Epidermal melanocyte (primary cell): ENCODE measurements at regions not wholly inside any gene's neighbourhood (a gene's known extent, or its start where the extent isn't known, plus 50 kb on each side); places are given as distances from the start of the nearest gene placed in this dataset.

Experiments
- DNase-seq: peaks from one replicate; pipeline ENCODE4 v3.0.0; 2011; ENCODE audit warnings: low spot score; ENCODE audit not compliant: insufficient read length

DNA sequence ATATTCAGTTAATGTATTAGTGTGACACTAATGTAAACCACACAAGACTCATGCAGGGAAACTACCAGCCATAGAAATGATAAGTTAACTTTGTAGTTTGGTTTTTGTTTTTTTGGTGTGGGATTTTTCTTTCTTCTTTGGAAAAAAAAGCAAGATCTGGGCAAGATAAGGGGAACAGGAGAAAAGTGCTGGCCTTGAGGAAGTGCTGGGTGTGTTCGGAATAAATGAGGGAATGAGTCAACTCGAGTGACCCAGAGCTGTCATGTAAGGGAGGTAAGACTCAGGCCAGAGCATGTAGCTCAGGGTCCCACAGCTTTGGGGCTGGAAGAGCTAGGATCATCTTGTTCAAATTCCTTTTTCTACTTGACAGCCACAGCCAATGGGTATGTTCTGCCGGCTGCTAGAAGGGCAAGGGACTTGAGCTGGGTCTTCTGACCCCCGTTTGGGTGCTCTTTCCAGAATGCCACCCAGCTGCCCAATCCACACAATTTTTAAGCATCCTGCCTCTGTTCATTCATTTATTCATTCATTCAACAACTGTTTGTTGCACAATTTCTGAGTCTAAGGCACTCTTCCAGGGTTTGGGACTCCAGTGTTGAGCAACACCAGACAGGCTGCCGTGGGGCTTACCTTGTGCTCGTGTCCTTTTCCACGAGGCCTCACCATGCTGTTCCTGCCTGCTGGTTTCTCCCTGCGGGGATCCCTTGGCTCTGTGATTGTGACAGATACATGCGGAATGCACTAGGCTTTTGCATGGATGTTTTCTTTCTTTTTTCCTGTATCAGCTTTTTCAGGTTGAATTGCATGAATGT is 54.5 kb downstream of the CLDN34 start:
- DNase-seq: no peak

GRCh38 chrX:10022273-10022541 is 55.0 kb downstream of the CLDN34 start:
- no peak for DNase-seq

DNA sequence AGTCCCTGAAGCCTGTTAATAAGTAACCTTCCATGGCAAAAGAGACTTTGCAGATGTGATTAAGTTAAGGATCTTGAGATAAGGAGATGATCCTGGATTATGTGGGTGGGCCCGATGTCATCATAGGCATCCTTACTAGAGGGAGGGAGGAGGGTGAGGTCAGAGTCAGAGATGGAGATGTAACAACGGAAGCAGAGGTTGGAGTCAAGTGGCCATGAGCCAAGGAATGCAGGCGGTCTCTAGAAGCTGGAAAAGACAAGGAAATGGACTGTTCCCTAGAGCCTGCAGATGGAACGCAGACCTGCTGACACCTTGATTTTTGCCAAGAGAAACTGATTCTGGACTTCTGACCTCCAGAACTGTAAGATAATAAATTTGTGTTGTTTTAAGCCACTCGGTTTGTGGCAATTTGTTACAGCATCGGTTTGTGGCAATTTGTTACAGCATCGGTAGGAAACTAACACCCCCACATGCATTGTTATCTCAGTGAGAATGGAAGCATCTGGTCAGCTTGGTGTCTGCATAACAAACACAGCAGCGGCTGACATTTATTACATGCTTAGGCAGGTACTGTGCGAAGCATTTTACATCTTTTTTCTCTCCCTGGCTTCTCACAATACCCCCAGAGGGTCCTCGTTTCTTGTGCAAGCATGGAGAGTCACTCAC is 55.6 kb downstream of the CLDN34 start:
- DNase-seq: no peak

- DNase-seq: no peak
Measured at GRCh38 chrX:10023821-10024220, 56.7 kb downstream of the CLDN34 start.

GRCh38 chrX:10025742-10026493 is 58.8 kb downstream of the CLDN34 start:
- DNase-seq: no peak

DNA sequence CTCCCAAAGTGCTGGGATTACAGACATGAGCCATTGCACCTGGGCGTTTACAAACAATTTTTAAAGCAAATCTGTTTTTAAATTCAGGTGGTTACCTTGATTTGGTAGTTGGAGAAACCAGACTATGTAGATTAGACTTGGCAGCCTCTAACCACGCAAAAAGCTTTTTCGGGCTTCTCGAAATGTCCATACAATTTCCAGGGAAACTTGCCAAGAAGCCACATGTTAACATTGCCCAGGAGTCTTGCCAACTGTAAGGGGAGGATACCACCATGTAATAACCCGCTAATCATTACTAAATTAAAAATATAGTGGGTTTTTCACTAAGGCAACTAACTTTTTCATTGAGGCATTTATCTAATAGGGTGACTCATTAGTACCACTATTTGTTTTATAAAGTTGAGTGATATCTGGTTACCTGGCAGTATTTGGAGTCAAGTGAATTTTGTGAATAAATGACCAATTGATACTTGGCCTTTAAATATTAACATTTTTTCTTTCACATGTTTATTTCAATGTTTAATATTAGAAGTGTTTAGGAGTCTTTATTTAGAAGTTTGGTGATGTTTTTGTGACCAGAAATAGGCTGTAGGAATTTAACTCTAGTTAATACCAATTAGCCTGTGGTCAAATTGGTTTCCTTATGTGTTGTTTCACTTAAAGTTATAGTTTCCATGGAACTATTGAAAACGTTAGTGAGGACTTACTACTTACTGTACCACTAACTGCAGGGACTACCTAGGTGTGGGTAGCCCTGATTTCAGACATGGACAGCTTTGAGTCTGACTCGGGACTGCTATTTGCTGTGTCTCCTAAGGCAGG is 61.3 kb downstream of the CLDN34 start:
- DNase-seq: no peak

- DNase-seq: no peak
Measured at GRCh38 chrX:10030570-10030969, 63.4 kb downstream of the CLDN34 start.

- DNase-seq: no peak
Measured at GRCh38 chrX:10031746-10032145, 64.6 kb downstream of the CLDN34 start.

GRCh38 chrX:10032147-10032546 is 65.0 kb downstream of the CLDN34 start:
- DNase-seq: no peak

DNA sequence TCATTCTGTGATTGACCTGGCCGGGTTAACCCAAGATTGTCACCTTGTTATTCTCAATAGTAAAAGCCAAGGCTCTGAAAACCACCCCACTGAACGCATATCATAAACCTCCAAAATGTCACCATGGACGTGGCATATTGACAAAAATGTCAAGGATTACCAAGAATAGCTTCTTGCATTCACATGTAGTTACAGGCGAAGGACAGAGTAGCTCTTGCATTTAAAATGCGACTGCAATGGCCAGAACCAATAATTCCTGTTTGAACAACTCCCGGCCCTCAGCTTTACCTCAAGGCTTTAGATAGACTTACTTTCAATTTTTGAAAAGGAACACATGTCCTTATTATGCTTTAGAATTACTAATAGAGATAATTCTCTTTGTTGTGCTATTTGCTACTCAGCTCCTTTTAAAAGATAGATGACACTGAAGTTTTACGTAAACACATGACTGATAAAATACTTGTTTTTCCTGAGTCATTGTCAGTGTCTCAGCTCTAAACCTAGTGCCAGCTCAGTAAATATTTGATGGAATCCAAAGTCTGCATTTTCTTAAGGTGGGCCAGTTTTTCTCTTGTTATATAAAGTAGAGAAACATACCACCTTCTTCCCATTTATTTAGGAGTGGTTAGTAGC is 66.3 kb downstream of the CLDN34 start:
- no peak for DNase-seq

- no peak for DNase-seq
Measured at GRCh38 chrX:10034740-10035260, 67.6 kb downstream of the CLDN34 start.

- DNase-seq: no peak
Measured at GRCh38 chrX:10038585-10038984, 71.4 kb downstream of the CLDN34 start.

GRCh38 chrX:10039821-10040793 is 72.9 kb downstream of the CLDN34 start:
- DNase-seq: no peak

DNA sequence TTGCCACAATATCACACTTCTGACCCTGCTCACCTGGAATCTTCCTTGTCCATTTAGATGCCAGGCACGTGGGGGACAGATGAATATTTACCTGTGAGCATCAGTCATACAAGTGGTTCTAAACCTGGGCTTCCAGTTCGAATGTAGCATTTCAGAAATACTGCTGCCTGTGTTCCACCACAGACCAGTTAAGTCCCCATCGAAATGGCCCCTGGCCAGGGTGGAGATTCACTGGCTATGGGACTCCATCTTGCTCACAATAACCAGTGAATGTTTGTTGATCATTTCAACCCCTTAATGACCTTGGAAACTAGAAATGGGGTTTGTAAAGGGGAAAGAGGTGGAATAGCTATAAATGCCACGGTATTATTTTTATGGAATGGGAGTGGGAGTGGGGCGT is 73.8 kb downstream of the CLDN34 start:
- DNase-seq: no peak

GRCh38 chrX:10041383-10041782 is 74.2 kb downstream of the CLDN34 start:
- no peak for DNase-seq

GRCh38 chrX:10042055-10042454 is 74.9 kb downstream of the CLDN34 start:
- DNase-seq: no peak

DNA sequence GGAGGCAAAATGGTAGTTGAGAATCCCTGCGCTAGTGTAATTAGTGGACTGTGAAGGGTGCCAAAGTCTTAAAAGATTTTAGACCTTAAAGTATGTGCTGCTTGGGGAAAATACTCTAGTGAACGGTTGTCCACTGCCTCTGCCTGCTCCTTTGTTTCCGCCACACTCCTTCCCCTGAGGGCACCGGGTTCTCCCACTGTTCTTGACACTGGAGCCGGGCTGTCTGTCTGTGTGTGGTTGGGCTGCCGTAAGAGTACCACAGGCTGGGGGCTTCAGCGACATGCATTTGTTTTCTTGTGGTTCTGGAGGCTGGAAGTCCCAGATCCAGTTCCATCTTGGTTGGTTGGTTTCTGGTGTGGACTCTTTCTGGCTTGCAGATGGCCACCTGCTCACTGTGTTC is 76.2 kb downstream of the CLDN34 start:
- no peak for DNase-seq

DNA sequence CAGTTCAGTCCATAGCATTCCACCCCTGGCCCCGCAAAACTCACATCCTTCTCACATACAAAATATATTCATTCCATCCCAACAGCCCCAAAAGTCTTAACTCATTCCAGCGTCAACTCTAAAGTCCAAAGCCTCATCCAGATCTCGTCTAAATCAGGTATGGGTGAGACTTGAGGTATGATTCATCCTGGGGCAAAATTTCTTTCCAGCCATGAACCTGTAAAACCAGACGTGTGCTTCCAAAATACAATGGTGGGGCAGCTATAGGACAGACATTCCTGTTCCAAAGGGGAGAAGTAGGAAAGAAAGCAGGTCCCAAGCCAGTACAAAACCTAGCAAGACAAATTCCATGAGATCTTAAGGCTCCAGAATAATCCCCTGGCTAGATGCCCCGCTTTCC is 76.9 kb downstream of the CLDN34 start:
- DNase-seq: no peak

GRCh38 chrX:10045327-10046000 is 78.3 kb downstream of the CLDN34 start:
- no peak for DNase-seq
